BJ (cell line): ENCODE measurements at regions not wholly inside any gene's neighbourhood (a gene's known extent, or its start where the extent isn't known, plus 50 kb on each side); places are given as distances from the start of the nearest gene placed in this dataset.

ENCODE experiments used
- CTCF ChIA-PET: fragments of 350-600 bp; formaldehyde crosslinking; extraction: SDS; loops from one replicate; lab custom pipeline; 2021; ENCODE audit warnings: antibody characterized with exemption, inconsistent platforms; lab: Yijun Ruan, JAX
- POLR2A ChIA-PET: fragments of 300-600 bp; sonication (Branson Sonifier 250); formaldehyde crosslinking; extraction: SDS; loops from one replicate; lab custom pipeline; 2021; ENCODE audit warnings: antibody characterized with exemption; lab: Charles Lee
- DNase-seq: peaks from one replicate; pipeline ENCODE4 v3.0.0-alpha.2; 2011; ENCODE audit warnings: low read depth
- H3K27me3 ChIP-seq: 2 replicates; pipeline ENCODE4 v1.6.0; 2011; ENCODE audit warnings: low read length; ENCODE audit not compliant: control insufficient read depth, insufficient read depth
- H3K36me3 ChIP-seq: 2 replicates; pipeline ENCODE4 v1.5.1; 2011; ENCODE audit warnings: low read length; ENCODE audit not compliant: control insufficient read depth, insufficient read depth
- H3K4me3 ChIP-seq: 2 replicates; pipeline ENCODE4 v1.5.1; 2011; ENCODE audit warnings: low read depth, mild to moderate bottlenecking, control low read depth, low read length
- CTCF ChIP-seq: IDR thresholded peaks from 2 replicates; pipeline ENCODE4 v1.5.1; 2011; ENCODE audit warnings: low read depth, mild to moderate bottlenecking, control low read depth, inconsistent platforms, low read length, moderate library complexity; ENCODE audit not compliant: insufficient read depth

DNA sequence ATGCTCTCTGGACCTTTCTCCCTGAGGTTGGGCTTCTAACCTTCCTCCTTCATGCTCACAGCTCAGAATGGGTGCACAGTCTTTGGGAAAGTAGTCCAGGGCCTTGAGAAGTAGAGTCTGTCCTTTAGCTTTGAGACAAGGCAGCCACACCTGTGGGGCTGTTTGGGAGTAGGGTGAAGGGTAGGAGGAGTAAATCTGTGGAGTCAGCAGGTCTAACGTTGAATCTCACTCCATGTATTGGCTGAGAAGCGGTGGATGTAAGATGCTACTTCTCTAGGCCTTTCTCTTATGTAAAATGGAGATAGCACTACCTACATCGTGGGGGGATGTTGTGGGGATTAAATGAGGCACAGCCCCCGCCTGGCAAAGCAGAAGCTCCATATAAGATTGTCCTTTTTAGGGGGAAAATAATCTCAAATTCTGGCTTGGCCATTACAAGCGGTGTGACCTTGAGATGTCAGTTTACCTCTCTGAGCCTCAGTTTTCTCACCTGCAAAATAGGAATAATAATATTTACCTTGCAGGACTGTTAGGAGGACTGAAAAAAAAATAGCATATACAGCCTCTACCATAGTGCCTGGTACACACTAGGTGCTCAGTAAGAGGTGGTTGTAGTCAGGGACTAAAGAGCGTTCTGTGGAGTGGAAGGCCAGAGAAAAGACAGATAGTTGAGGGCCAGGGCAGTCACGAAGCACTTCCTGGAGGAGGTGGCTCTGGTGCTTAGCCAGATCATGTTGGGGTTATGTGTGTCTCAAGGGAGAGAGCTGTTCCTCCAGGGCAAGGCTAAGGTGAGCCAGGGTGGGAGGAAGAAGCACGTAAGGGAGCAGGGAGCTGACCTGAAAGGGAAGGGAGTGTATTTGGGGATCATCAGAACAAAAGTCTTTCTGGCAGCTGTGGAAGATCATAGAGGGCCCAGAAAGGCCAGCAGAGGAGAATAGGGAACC is 82.8 kb upstream of the MRPS22 start:
- H3K4me3 ChIP-seq: no peak overlapping the region
- no peak for TF ChIP-seq CTCF
- ChIA-PET POLR2A (no interaction called here), CTCF (interaction anchor here (1.3 kb wide), 1 partner anchor 12 kb away, joined by 3 read pairs; no protein-coding TSS in a partner anchor)
- H3K36me3 ChIP-seq: no peaks in the 10 kb centered on the region
- H3K27me3 ChIP-seq: no peaks in the 10 kb centered on the region
- no peak for DNase-seq

DNA sequence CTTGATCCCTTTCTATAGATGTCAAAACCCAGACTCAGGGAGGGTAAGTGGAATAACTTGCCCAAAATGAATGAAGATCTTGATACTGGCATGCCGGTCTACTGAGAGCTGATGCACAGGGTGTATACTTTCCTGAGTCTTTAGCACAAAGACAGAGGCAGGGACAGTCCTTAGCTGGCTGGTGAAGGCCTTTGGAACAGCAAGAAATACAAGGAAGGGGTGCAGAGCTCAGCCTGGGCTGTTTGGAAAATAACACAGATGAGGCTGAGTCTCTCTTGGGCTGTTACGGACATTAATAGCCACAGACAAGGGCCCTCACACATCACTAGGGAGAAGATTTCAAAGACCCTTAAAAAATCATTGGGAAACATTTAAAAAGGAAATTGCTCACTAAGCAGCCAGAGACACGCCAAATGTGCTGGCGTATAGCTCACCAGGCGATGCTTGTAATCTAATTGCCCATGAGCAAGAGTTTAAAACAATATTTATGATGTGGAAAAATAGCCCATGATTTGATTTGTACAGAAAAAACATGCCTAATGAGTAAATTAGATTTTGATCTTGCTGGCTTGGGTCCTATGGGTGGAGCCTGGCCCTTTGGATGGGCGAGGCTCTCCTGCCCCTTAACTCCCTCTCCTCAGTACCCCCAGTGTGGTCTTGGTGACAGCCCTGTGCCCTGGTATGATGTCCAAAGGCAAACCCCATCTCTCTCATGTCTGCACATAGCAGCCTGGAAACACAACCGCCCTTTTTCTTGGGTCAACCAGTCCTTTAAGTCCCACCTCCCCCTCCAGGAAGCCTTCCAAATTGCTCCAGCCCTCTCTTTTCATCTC is 81.8 kb upstream of the MRPS22 start:
- Histone ChIP-seq H3K4me3 (no peak overlapping the region), H3K36me3 (no peaks in the 10 kb centered on the region), H3K27me3 (no peaks in the 10 kb centered on the region)
- no peak for DNase-seq
- POLR2A ChIA-PET: no interaction called here
- no peak for TF ChIP-seq CTCF
- CTCF ChIA-PET: interaction anchor here (1.3 kb wide), 1 partner anchor 13 kb away, joined by 3 read pairs; no protein-coding TSS in a partner anchor

DNA sequence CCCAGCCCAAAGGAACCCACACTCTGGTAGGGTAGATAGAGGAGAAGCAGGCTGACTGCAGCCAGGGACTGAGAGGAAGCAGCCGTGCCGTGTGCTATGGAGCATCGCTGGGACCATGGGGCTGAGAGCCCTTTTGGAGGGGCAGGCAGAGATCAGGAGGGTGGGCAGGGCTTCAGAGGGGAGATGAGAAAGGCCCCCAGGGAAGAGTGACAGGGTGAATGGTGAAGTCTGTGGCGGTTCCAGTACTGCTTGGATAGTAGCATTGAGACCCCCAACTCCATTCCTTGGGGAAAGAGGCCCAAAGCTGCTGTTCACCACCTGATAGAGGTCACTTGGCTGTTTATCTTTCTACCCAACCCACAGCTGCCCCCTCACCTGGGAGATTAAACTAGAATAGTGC is 80.0 kb upstream of the MRPS22 start:
- TF ChIP-seq CTCF: no peak
- Histone ChIP-seq H3K36me3 (no peaks in the 10 kb centered on the region), H3K4me3 (no peak overlapping the region), H3K27me3 (no peaks in the 10 kb centered on the region; the same call in 1 of the 2 replicates)
- no peak for DNase-seq
- ChIA-PET POLR2A (no interaction called here), CTCF (no interaction called here)

DNA sequence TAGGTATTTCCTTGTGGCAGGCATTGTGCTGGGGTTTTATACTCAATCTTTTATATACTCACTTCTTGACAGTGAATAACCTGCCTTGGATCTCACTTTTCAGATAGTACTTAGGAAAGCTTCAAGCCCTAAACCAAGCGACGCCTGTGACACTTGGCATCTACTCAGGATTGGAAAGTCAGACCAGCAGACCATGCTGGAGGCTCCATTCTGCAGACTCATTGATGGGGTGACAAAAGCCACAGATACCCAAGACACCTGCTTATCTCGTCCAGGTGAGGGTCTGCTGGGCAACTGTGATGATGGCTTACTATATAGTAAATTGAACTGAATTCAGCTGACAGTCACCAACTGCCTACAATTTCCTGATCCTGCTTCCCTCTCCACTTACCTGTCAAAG is 79.4 kb upstream of the MRPS22 start:
- CTCF ChIA-PET: interaction anchor here (0.5 kb wide), 1 partner anchor 28 kb away, joined by 3 read pairs; no protein-coding TSS in a partner anchor
- DNase-seq: no peak
- no peaks in the 10 kb centered on the region for H3K36me3 ChIP-seq
- POLR2A ChIA-PET: no interaction called here
- no peak for TF ChIP-seq CTCF
- H3K4me3 ChIP-seq: no peak overlapping the region
- H3K27me3 ChIP-seq: no peaks in the 10 kb centered on the region; the same call in 1 of the 2 replicates
